Mammary epithelial cell (primary cell): ENCODE measurements at regions not wholly inside any gene's neighbourhood (a gene's known extent, or its start where the extent isn't known, plus 50 kb on each side); places are given as distances from the start of the nearest gene placed in this dataset.

Experiments used
- CTCF ChIP-seq, 2 donors: IDR thresholded peaks in 1 of 2; conservative IDR thresholded peaks in 1 of 2; 2 replicates each; pipeline ENCODE4 v1.5.1; 2011 to 2012; ENCODE audit warnings: inconsistent platforms in 2 of 2, low read length in 2 of 2, mild to moderate bottlenecking in 2 of 2, control low read depth in 1 of 2, low read depth in 1 of 2; ENCODE audit not compliant: insufficient read depth in 1 of 2; ENCODE audit errors: extremely low read depth in 1 of 2
- EZH2 ChIP-seq: IDR thresholded peaks from 2 replicates; pipeline ENCODE4 v1.6.1; 2012; ENCODE audit warnings: low read length, inconsistent platforms, borderline replicate concordance

- TF ChIP-seq CTCF (conservative IDR thresholded peaks at IDR 0.05 in 1 of 2, IDR thresholded peaks at IDR 0.05 in 1 of 2; ENCODE audit: extremely low read depth in 1 of 2, insufficient read depth in 1 of 2, low read depth in 1 of 2, low read length in 2 of 2): no peak
- TF ChIP-seq EZH2: no peak
Observed at GRCh38 chr15:89417206-89417725, 79.1 kb downstream of the RHCG start.
